Glutamatergic neuron (in vitro differentiated cells): ENCODE measurements at regions not wholly inside any gene's neighbourhood (a gene's known extent, or its start where the extent isn't known, plus 50 kb on each side); places are given as distances from the start of the nearest gene placed in this dataset.

Experiments
- DNase-seq: peaks from one replicate; pipeline ENCODE4 v3.0.0; 2022
- H3K27ac Mint-ChIP-seq: one replicate; pipeline ENCODE4 v1.8.0; 2020; ENCODE audit warnings: mild to moderate bottlenecking, mixed read lengths, inconsistent platforms; ENCODE audit not compliant: unreplicated experiment
- H3K27me3 Mint-ChIP-seq: one replicate; pipeline ENCODE4 v1.8.0; 2020; ENCODE audit warnings: mild to moderate bottlenecking, moderate library complexity, mixed read lengths, inconsistent platforms; ENCODE audit not compliant: unreplicated experiment
- H3K36me3 Mint-ChIP-seq: one replicate; pipeline ENCODE4 v1.8.0; 2020; ENCODE audit warnings: mild to moderate bottlenecking, mixed read lengths, inconsistent platforms; ENCODE audit not compliant: unreplicated experiment
- H3K4me1 Mint-ChIP-seq: one replicate; pipeline ENCODE4 v1.8.0; 2020; ENCODE audit warnings: mild to moderate bottlenecking, low read depth, mixed read lengths, inconsistent platforms; ENCODE audit not compliant: unreplicated experiment
- H3K4me3 Mint-ChIP-seq: one replicate; pipeline ENCODE4 v1.8.0; 2020; ENCODE audit warnings: mild to moderate bottlenecking, mixed read lengths, inconsistent platforms; ENCODE audit not compliant: unreplicated experiment
- H3K9me3 Mint-ChIP-seq: one replicate; pipeline ENCODE4 v1.8.0; 2020; ENCODE audit warnings: mild to moderate bottlenecking, moderate library complexity, mixed read lengths, inconsistent platforms; ENCODE audit not compliant: unreplicated experiment
- TF ChIP-seq, protein P1 (sequence below): fragments of 200-600 bp; sonication (generic); IDR thresholded peaks from one replicate; pipeline ENCODE4 v1.5.0; 2021; ENCODE audit not compliant: partially characterized antibody, unreplicated experiment

DNA sequence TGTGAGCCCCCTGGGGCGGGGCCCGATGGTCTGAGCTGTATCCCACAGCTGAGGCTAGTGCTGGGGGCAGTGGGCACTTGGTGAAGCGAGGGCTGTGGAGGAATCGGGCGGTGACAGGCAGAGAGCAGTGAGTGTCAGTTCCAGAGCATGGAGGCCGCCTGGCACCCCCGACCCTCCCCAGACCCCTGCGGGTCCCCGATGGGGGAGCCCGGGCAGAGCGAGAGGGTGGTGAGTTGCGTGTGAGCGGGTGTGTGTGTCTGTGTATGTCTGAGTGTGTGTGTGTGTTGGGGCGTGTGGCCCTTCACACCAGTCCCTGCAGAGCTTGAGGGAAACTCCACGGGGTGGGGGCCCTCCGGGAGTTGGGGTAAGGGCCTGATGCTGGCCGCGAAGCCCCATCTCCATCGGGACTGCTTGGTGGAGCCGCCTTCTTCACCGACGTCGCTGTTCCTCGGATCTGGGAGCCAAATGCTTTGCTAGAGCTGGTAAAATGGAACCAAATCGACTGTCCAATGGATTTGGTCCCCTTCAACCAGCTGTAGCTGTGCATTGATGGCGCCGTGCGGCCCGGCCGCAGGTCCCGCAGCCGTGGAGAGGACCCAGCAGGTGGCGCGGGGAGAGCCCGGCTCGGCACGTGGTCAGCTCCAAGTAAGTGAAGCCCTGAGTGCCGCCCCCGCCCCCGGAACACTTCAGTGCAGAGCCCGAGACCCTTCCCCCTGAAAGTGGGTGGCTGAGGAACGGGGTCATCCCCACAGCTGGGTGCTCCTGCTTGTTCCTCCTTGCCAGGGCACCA, 77.7 kb upstream of the SLCO4A1 start:
- Mint-ChIP-seq H3K27ac (no peak overlapping the region), H3K36me3 (no peaks in the 10 kb centered on the region), H3K4me3 (no peak overlapping the region), H3K4me1 (peaks cover 4% of the 10 kb centered on the region), H3K9me3 (peaks cover 1% of the 10 kb centered on the region), H3K27me3 (peaks cover 6% of the 10 kb centered on the region)
- no peak for DNase-seq
- TF ChIP-seq, protein P1, sequence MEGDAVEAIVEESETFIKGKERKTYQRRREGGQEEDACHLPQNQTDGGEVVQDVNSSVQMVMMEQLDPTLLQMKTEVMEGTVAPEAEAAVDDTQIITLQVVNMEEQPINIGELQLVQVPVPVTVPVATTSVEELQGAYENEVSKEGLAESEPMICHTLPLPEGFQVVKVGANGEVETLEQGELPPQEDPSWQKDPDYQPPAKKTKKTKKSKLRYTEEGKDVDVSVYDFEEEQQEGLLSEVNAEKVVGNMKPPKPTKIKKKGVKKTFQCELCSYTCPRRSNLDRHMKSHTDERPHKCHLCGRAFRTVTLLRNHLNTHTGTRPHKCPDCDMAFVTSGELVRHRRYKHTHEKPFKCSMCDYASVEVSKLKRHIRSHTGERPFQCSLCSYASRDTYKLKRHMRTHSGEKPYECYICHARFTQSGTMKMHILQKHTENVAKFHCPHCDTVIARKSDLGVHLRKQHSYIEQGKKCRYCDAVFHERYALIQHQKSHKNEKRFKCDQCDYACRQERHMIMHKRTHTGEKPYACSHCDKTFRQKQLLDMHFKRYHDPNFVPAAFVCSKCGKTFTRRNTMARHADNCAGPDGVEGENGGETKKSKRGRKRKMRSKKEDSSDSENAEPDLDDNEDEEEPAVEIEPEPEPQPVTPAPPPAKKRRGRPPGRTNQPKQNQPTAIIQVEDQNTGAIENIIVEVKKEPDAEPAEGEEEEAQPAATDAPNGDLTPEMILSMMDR: no peak

DNA sequence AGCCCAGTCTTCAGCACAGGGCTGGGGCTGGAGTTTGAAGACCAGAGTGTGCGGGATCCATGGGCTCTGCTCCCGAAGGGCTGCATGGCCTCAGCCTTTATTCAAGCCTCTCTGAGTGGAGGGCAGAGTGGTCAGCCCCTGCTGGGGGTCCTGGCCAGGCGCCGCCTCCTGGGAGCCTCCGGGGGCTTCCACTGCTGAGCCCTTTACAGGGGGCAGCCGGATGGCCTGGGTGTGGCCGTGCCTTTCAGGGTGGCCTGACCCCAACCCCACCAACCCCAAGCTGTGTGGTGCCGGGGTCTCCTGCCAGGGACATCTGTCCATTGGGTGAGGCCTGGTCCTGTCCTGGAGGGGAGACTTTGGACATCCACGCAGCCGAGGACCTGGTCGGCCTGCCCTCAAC, 76.0 kb upstream of the SLCO4A1 start:
- Mint-ChIP-seq H3K36me3 (no peaks in the 10 kb centered on the region), H3K27me3 (peaks cover 13% of the 10 kb centered on the region), H3K4me1 (peaks cover 4% of the 10 kb centered on the region), H3K4me3 (no peak overlapping the region), H3K9me3 (peaks cover 6% of the 10 kb centered on the region), H3K27ac (no peak overlapping the region)
- TF ChIP-seq, protein P1: no peak
- no peak for DNase-seq

DNA sequence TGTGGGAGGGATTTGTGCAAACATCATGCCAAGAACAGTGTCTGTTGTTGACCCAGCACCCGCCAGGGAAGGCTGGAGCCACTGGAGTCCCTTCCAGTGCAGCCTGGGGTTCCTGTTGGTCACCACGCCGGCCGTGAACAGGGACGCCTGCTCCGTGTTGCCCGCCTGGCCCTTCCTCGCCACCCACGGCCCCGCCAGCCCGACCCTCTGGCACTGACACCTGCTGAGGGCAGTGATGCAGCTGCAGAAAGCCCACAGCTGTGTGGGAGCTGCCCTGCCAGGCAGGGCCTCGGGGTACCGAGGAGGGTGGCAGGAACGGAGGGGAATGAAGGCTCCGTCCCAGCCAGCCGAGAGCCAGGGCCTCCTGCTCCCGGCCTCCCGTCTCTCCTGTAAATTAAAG, 75.5 kb upstream of the SLCO4A1 start:
- Mint-ChIP-seq H3K36me3 (no peaks in the 10 kb centered on the region), H3K27ac (no peak overlapping the region), H3K27me3 (peaks cover 13% of the 10 kb centered on the region), H3K9me3 (peaks cover 6% of the 10 kb centered on the region), H3K4me3 (no peak overlapping the region), H3K4me1 (no peaks in the 10 kb centered on the region)
- no peak for DNase-seq
- TF ChIP-seq, protein P1: no peak

DNA sequence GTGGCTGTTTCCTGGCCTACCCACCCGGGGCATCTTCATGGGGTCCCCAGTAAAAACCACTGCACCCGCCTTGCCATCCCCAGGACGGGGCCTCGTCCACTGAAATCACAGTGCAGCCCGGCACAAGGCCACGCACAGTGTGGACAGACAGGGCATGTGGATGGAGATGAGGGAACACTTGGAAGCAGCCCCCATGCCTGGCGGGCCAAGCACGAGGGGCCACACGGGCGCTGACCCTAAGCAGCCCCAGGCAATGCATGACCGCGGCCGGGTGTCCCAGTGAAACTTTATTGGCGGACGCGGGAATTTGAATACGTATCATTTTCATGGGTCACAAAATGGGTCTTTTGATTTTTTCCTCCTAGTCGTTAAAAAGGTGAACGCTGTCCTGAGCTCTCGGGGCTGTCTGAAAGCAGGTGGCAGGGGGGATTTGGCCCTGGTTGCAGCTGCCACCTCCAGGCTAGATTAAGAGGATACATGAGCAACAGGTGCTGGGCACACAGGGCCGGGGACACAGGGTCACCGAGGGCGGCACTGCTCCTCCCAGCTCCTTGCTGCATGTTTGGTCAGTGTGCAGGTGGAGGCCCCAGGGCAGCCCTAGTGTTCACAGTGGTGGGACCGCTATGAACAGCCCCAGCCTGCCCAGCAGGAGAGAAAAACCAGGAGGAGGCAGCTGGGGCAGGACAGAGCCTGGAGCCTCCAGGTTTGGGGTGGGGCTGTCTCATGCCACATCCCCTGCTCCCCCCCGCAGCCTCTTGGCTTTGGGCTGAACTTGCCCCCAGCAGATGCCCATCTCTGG, 74.9 kb upstream of the SLCO4A1 start:
- no peak overlapping the region for H3K4me3 Mint-ChIP-seq
- DNase-seq: no peak
- TF ChIP-seq, protein P1: no peak
- peaks cover 6% of the 10 kb centered on the region for H3K9me3 Mint-ChIP-seq
- no peaks in the 10 kb centered on the region for H3K4me1 Mint-ChIP-seq
- peaks cover 5% of the 10 kb centered on the region for H3K36me3 Mint-ChIP-seq
- H3K27ac Mint-ChIP-seq: no peak overlapping the region
- peaks cover 13% of the 10 kb centered on the region for H3K27me3 Mint-ChIP-seq

DNA sequence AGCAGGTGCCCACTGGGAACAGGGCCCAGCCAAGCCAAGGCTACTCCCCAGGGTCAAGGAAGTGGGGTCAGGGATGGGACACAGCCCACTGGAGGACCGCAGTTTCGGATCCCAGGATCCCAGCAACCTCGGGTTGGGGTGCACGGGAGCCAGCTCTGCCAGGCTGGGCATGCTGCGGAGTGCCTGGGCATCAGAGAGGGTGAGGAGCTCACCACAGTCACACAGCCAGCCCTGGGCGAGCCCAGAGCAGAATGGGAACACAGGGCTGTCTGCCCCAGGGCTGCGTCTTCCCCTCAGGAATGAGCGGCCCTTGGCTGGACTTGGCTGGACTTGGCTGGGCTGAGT, 74.3 kb upstream of the SLCO4A1 start:
- Mint-ChIP-seq H3K4me1 (no peaks in the 10 kb centered on the region), H3K36me3 (peaks cover 6% of the 10 kb centered on the region), H3K27me3 (peaks cover 13% of the 10 kb centered on the region), H3K4me3 (no peak overlapping the region), H3K27ac (no peak overlapping the region), H3K9me3 (peaks cover 6% of the 10 kb centered on the region)
- no peak for DNase-seq
- TF ChIP-seq, protein P1: no peak
